ENCODE measurements at regions not wholly inside any gene's neighbourhood (a gene's known extent, or its start where the extent isn't known, plus 50 kb on each side); places are given as distances from the start of the nearest gene placed in this dataset.

- DNase-seq, result no peak
These were observed 75.0 kb upstream of the HECTD2 start for GRCh38 chr10:91335147-91335546.

- no peak for DNase-seq
These were observed 70.4 kb upstream of the HECTD2 start for GRCh38 chr10:91339729-91340128.

GRCh38 chr10:91340613-91341362 lies 69.4 kb upstream of the HECTD2 start:
- DNase-seq, result peak; percentile 48

- no peak for DNase-seq
These were observed 68.5 kb upstream of the HECTD2 start for GRCh38 chr10:91341686-91342085.

- no peak for DNase-seq
These were observed 67.1 kb upstream of the HECTD2 start for GRCh38 chr10:91343010-91343409.

GRCh38 chr10:91344117-91344856 lies 65.9 kb upstream of the HECTD2 start:
- DNase-seq, result no peak

- DNase-seq, result no peak
These were observed 64.4 kb upstream of the HECTD2 start for GRCh38 chr10:91345716-91346115.

GRCh38 chr10:91347529-91347928 lies 62.6 kb upstream of the HECTD2 start:
- no peak for DNase-seq

GRCh38 chr10:91349381-91349780 lies 60.8 kb upstream of the HECTD2 start:
- DNase-seq, result no peak

- DNase-seq, result no peak
These were observed 59.5 kb upstream of the HECTD2 start for GRCh38 chr10:91350651-91351081.

GRCh38 chr10:91352760-91353159 lies 57.4 kb upstream of the HECTD2 start:
- DNase-seq, result no peak

- no peak for DNase-seq
These were observed 55.7 kb upstream of the HECTD2 start for GRCh38 chr10:91354166-91355075.

- no peak for DNase-seq
These were observed 54.1 kb upstream of the HECTD2 start for GRCh38 chr10:91355998-91356397.

- no peak for DNase-seq
These were observed 52.6 kb upstream of the HECTD2 start for GRCh38 chr10:91357497-91357896.

Data from T1000 (cell line).